ENCODE measurements at regions not wholly inside any gene's neighbourhood (a gene's known extent, or its start where the extent isn't known, plus 50 kb on each side); places are given as distances from the start of the nearest gene placed in this dataset.
"Not testable (repeated sequence)": the region's sequence is repeated elsewhere in the genome, so short reads cannot be mapped to it uniquely, and the experiment has no call there.

DNA sequence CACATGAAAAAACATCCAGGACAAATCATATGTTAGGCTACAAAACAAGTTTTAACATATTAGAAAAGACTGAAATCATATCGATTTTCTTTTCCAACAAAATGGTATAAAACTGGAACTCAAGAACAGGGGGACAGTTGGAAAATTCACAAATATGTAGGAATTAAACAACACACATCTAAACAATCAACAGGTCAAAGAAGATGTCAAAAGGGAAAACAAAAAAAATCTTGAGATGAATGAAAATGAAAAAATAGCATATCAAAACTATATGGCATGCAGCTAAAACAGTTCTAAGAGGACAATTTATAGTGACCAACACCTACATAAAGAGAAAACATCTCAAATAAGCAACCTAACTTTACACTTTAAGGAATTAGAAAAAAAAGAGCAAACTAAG, 585.3 kb downstream of the UQCRFS1 start:
- TF ChIP-seq BHLHE40 (IDR thresholded peaks at IDR 0.05; ENCODE audit: borderline replicate concordance) (no peak), CTBP1 (IDR thresholded peaks at IDR 0.05; ENCODE audit: borderline replicate concordance) (no peak), ZNF384 (IDR thresholded peaks at IDR 0.05) (no peak), FOXA1 (IDR thresholded peaks at IDR 0.05) (no peak), SUZ12 (IDR thresholded peaks at IDR 0.05) (no peak), ARNT (IDR thresholded peaks at IDR 0.05) (no peak), HDGF (IDR thresholded peaks at IDR 0.05; ENCODE audit: borderline replicate concordance) (no peak), FOXK2 (IDR thresholded peaks at IDR 0.05) (no peak), LEF1 (IDR thresholded peaks at IDR 0.05; ENCODE audit: borderline replicate concordance) (no peak), SP1 (IDR thresholded peaks at IDR 0.05) (no peak), NFRKB (IDR thresholded peaks at IDR 0.05) (no peak), FOXM1 (IDR thresholded peaks at IDR 0.05; ENCODE audit: borderline replicate concordance) (no peak), ELF4 (IDR thresholded peaks at IDR 0.05) (no peak), L3MBTL2 (conservative IDR thresholded peaks at IDR 0.05) (no peak), TARDBP (IDR thresholded peaks at IDR 0.05) (no peak)
- TF ChIP-seq, protein P1, sequence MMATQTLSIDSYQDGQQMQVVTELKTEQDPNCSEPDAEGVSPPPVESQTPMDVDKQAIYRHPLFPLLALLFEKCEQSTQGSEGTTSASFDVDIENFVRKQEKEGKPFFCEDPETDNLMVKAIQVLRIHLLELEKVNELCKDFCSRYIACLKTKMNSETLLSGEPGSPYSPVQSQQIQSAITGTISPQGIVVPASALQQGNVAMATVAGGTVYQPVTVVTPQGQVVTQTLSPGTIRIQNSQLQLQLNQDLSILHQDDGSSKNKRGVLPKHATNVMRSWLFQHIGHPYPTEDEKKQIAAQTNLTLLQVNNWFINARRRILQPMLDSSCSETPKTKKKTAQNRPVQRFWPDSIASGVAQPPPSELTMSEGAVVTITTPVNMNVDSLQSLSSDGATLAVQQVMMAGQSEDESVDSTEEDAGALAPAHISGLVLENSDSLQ (IDR thresholded peaks at IDR 0.05): no peak
- DNase-seq (ENCODE audit: extremely low spot score): no peak
- POLR2A ChIA-PET: no interaction called here
- CTCF ChIA-PET: no interaction called here

DNA sequence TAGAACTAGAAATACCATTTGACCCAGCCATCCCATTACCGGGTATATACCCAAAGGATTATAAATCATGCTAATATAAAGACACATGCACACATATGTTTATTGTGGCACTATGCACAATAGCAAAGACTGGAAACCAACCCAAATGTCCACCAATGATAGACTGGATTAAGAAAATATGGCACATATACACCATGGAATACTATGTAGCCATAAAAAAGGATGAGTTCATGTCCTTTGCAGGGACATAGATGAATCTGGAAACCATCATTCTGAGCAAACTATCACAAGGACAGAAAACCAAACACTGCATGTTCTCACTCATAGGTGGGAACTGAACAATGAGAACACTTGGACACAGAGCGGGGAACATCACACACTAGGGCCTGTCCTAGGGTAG, 586.5 kb downstream of the UQCRFS1 start:
- DNase-seq (ENCODE audit: extremely low spot score); POLR2A ChIA-PET; CTCF ChIA-PET: not testable (repeated sequence)

DNA sequence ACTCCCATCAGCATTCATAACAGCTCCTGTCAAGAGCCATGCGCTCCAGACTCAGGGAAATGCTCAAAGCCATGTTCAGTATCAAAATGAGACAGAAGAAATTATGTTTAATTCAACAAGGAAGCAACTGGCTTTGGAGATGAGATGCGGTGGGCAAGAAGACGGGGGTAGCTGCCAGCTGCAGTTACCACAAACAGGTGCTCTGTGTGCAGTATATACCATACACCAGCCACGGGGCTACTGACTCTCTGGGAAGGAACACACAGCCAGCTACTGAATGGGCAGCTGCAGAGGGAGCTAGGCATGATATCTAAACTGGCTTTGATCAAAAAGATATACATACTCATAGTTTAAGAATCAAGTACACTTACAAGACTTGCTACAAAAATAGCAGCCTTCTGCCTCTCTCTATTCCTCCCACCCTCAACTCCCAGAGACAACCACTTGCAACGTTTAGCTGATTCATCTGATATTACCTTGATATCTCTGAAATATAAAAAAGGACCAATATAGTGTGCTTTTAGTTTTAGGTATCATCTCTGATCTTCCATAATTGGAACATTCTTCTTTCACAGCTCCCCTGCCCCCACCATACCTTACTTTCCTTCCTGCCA, 593.0 kb downstream of the UQCRFS1 start:
- POLR2A ChIA-PET: no interaction called here
- TF ChIP-seq HDGF (IDR thresholded peaks at IDR 0.05; ENCODE audit: borderline replicate concordance) (no peak), SP1 (IDR thresholded peaks at IDR 0.05) (no peak), FOXA1 (IDR thresholded peaks at IDR 0.05) (no peak), BHLHE40 (IDR thresholded peaks at IDR 0.05; ENCODE audit: borderline replicate concordance) (no peak), LEF1 (IDR thresholded peaks at IDR 0.05; ENCODE audit: borderline replicate concordance) (no peak), NFRKB (IDR thresholded peaks at IDR 0.05) (no peak), FOXK2 (IDR thresholded peaks at IDR 0.05) (no peak), FOXM1 (IDR thresholded peaks at IDR 0.05; ENCODE audit: borderline replicate concordance) (no peak), ZNF384 (IDR thresholded peaks at IDR 0.05) (no peak), ARNT (IDR thresholded peaks at IDR 0.05) (no peak), SUZ12 (IDR thresholded peaks at IDR 0.05) (no peak), CTBP1 (IDR thresholded peaks at IDR 0.05; ENCODE audit: borderline replicate concordance) (no peak), L3MBTL2 (conservative IDR thresholded peaks at IDR 0.05) (no peak), TARDBP (IDR thresholded peaks at IDR 0.05) (no peak), ELF4 (IDR thresholded peaks at IDR 0.05) (no peak)
- TF ChIP-seq, protein P1 (IDR thresholded peaks at IDR 0.05): no peak
- DNase-seq (ENCODE audit: extremely low spot score): no peak
- CTCF ChIA-PET: no interaction called here

DNA sequence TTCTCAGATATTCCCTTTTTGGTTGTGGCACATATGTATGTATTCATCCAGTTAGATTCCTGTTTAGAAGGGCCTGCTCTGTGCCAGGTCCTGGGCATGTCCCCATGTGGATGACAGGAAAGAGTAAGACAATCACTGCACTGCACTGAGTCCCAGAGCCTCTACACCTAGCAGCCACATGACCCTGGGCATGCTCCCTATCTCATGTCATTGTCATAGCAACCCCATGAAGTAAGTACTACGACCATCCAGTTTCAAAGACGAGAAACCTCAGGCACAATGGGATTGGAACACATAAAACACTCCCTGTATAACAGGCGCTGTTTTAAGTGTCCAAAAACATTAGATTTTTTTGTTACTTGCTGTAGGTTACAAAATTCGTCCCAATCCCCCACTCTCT, 594.4 kb downstream of the UQCRFS1 start:
- ChIA-PET CTCF (no interaction called here), POLR2A (no interaction called here)
- no peak for TF ChIP-seq ZNF384 (IDR thresholded peaks at IDR 0.05)
- no peak for TF ChIP-seq FOXA1 (IDR thresholded peaks at IDR 0.05)
- TF ChIP-seq HDGF (IDR thresholded peaks at IDR 0.05; ENCODE audit: borderline replicate concordance): no peak
- no peak for TF ChIP-seq SP1 (IDR thresholded peaks at IDR 0.05)
- no peak for TF ChIP-seq TARDBP (IDR thresholded peaks at IDR 0.05)
- TF ChIP-seq ELF4 (IDR thresholded peaks at IDR 0.05): no peak
- no peak for TF ChIP-seq L3MBTL2 (conservative IDR thresholded peaks at IDR 0.05)
- TF ChIP-seq CTBP1 (IDR thresholded peaks at IDR 0.05; ENCODE audit: borderline replicate concordance): no peak
- TF ChIP-seq FOXM1 (IDR thresholded peaks at IDR 0.05; ENCODE audit: borderline replicate concordance): no peak
- TF ChIP-seq LEF1 (IDR thresholded peaks at IDR 0.05; ENCODE audit: borderline replicate concordance): no peak
- TF ChIP-seq NFRKB (IDR thresholded peaks at IDR 0.05): no peak
- no peak for TF ChIP-seq FOXK2 (IDR thresholded peaks at IDR 0.05)
- TF ChIP-seq BHLHE40 (IDR thresholded peaks at IDR 0.05; ENCODE audit: borderline replicate concordance): no peak
- TF ChIP-seq, protein P1 (IDR thresholded peaks at IDR 0.05): no peak
- TF ChIP-seq ARNT (IDR thresholded peaks at IDR 0.05): no peak
- TF ChIP-seq SUZ12 (IDR thresholded peaks at IDR 0.05): no peak
- no peak for DNase-seq (ENCODE audit: extremely low spot score)

DNA sequence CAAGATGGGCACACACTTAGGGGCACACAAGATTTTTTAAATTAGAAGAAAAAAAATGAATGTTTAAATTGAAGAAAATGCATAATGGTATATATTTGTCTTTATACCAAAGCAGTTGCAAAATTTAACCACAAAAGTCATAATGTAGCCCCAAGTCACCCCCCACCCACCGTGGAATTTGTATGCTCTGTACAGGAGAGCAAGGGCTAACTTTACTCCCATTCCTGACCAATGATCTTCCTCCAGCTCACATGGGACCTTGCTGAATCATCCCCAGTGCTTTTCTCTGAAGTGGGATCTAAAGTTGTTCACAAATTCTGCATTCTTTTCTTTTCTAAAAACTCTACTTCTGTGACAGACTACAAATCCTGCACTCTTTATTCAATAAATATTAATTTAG, 597.0 kb downstream of the UQCRFS1 start:
- ChIA-PET CTCF (no interaction called here), POLR2A (no interaction called here)
- no peak for DNase-seq (ENCODE audit: extremely low spot score)
- TF ChIP-seq ELF4 (IDR thresholded peaks at IDR 0.05) (no peak), ZNF384 (IDR thresholded peaks at IDR 0.05) (no peak), FOXK2 (IDR thresholded peaks at IDR 0.05) (no peak), CTBP1 (IDR thresholded peaks at IDR 0.05; ENCODE audit: borderline replicate concordance) (no peak), LEF1 (IDR thresholded peaks at IDR 0.05; ENCODE audit: borderline replicate concordance) (no peak), BHLHE40 (IDR thresholded peaks at IDR 0.05; ENCODE audit: borderline replicate concordance) (no peak), FOXM1 (IDR thresholded peaks at IDR 0.05; ENCODE audit: borderline replicate concordance) (no peak), SUZ12 (IDR thresholded peaks at IDR 0.05) (no peak), TARDBP (IDR thresholded peaks at IDR 0.05) (no peak), SP1 (IDR thresholded peaks at IDR 0.05) (no peak), L3MBTL2 (conservative IDR thresholded peaks at IDR 0.05) (no peak), HDGF (IDR thresholded peaks at IDR 0.05; ENCODE audit: borderline replicate concordance) (no peak), ARNT (IDR thresholded peaks at IDR 0.05) (no peak), NFRKB (IDR thresholded peaks at IDR 0.05) (no peak), FOXA1 (IDR thresholded peaks at IDR 0.05) (no peak)

DNA sequence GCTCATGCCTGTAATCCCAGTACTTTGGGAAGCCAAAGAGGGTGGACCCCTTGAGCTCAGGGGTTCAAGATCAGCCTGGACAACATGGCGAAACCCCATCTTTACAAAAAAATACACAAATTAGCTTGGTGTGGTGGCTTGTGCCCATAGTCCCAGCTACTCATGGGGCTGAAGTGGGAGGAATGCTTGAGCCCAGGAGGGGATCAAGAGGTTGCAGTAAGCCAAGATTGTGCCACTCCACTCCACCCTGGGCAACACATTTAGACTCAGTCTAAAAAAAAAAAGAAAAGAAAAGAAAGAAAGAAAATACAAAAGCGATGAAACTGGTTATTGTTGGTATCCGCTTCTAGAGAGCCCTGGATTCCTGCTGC, 597.4 kb downstream of the UQCRFS1 start:
- no peak for DNase-seq (ENCODE audit: extremely low spot score)
- POLR2A ChIA-PET: no interaction called here
- CTCF ChIA-PET: no interaction called here
- TF ChIP-seq FOXK2 (IDR thresholded peaks at IDR 0.05): no peak
- TF ChIP-seq ZNF384 (IDR thresholded peaks at IDR 0.05): no peak
- no peak for TF ChIP-seq CTBP1 (IDR thresholded peaks at IDR 0.05; ENCODE audit: borderline replicate concordance)
- no peak for TF ChIP-seq NFRKB (IDR thresholded peaks at IDR 0.05)
- no peak for TF ChIP-seq LEF1 (IDR thresholded peaks at IDR 0.05; ENCODE audit: borderline replicate concordance)
- TF ChIP-seq SP1 (IDR thresholded peaks at IDR 0.05): no peak
- no peak for TF ChIP-seq SUZ12 (IDR thresholded peaks at IDR 0.05)
- TF ChIP-seq BHLHE40 (IDR thresholded peaks at IDR 0.05; ENCODE audit: borderline replicate concordance): no peak
- TF ChIP-seq TARDBP (IDR thresholded peaks at IDR 0.05): no peak
- TF ChIP-seq FOXM1 (IDR thresholded peaks at IDR 0.05; ENCODE audit: borderline replicate concordance): no peak
- no peak for TF ChIP-seq ARNT (IDR thresholded peaks at IDR 0.05)
- TF ChIP-seq, protein P1 (IDR thresholded peaks at IDR 0.05): no peak
- no peak for TF ChIP-seq HDGF (IDR thresholded peaks at IDR 0.05; ENCODE audit: borderline replicate concordance)
- TF ChIP-seq ELF4 (IDR thresholded peaks at IDR 0.05): no peak
- TF ChIP-seq FOXA1 (IDR thresholded peaks at IDR 0.05): no peak
- no peak for TF ChIP-seq L3MBTL2 (conservative IDR thresholded peaks at IDR 0.05)
